B cell (primary cell): ENCODE measurements at regions not wholly inside any gene's neighbourhood (a gene's known extent, or its start where the extent isn't known, plus 50 kb on each side); places are given as distances from the start of the nearest gene placed in this dataset.

Experiments
- ATAC-seq: fragments of 200-7000 bp; cut with Tn5 transposase; one replicate; pipeline ENCODE4 v1.10.0; 2021; ENCODE audit warnings: low read depth, mild to moderate bottlenecking, moderate number of reproducible peaks, moderate library complexity
- CTCF ChIA-PET: fragments of 350-600 bp; sonication (Branson Sonifier 250); formaldehyde crosslinking; loops from one replicate; lab custom pipeline; 2021; ENCODE audit warnings: antibody characterized with exemption, inconsistent platforms; lab: Charles Lee
- POLR2A ChIA-PET: fragments of 350-600 bp; sonication (Branson Sonifier 250); formaldehyde crosslinking; loops from one replicate; lab custom pipeline; 2021; ENCODE audit warnings: antibody characterized with exemption; lab: Charles Lee
- DNase-seq: peaks from one replicate; pipeline ENCODE4 v3.0.0; 2013
- H2AFZ ChIP-seq: 2 replicates; pipeline ENCODE4 v1.6.1; 2012; ENCODE audit warnings: mild to moderate bottlenecking, low read depth, low read length; ENCODE audit not compliant: insufficient read depth, poor library complexity, severe bottlenecking
- H3K27ac ChIP-seq, 2 donors: 1 replicate in 1 of 2; 2 replicates in 1 of 2; pipeline ENCODE4 v1.5.1; 2012 to 2013; ENCODE audit warnings: low read length in 2 of 2, mild to moderate bottlenecking in 2 of 2, moderate library complexity in 1 of 2
- H3K27me3 ChIP-seq, 4 experiments: fragments of 200-600 bp in 1 of 4; sonication (generic) in 1 of 4; replicated peaks in 1 of 4; 1 replicate in 2 of 4; 2 replicates in 2 of 4; pipeline versions ENCODE4 v1.6.1 to v1.7.0; 2013 to 2016; ENCODE audit warnings: low read length in 3 of 4, mild to moderate bottlenecking in 2 of 4, mixed read lengths in 1 of 4, moderate library complexity in 1 of 4; ENCODE audit not compliant: insufficient read depth in 4 of 4, control insufficient read depth in 3 of 4; ENCODE audit errors: control extremely low read depth in 1 of 4
- H3K36me3 ChIP-seq, 2 experiments: replicated peaks in 1 of 2; 1 replicate in 1 of 2; 2 replicates in 1 of 2; pipeline versions ENCODE4 v1.6.1 to v1.7.1; 2013; ENCODE audit warnings: low read length in 1 of 2; ENCODE audit not compliant: insufficient read depth in 2 of 2, control insufficient read depth in 1 of 2; ENCODE audit errors: control extremely low read depth in 1 of 2, extremely low read depth in 1 of 2
- H3K4me1 ChIP-seq, 2 donors: fragments of 200-600 bp in 1 of 2; sonication (generic) in 1 of 2; 1 replicate in 1 of 2; 2 replicates in 1 of 2; pipeline versions ENCODE4 v1.5.1 to v1.6.1; 2013 to 2017; ENCODE audit warnings: low read length in 2 of 2; ENCODE audit not compliant: control insufficient read depth in 2 of 2, insufficient read depth in 2 of 2
- H3K4me2 ChIP-seq: replicated peaks from 2 replicates; pipeline ENCODE3; 2012; ENCODE audit warnings: mild to moderate bottlenecking, low read depth, low read length; ENCODE audit not compliant: poor library complexity, severe bottlenecking
- H3K4me3 ChIP-seq, 5 experiments: fragments of 200-600 bp in 1 of 5; sonication (generic) in 1 of 5; 1 replicate in 3 of 5; 2 replicates in 2 of 5; pipeline versions ENCODE4 v1.5.1 to v1.7.0; 2011 to 2016; ENCODE audit warnings: low read length in 4 of 5, mild to moderate bottlenecking in 4 of 5, low read depth in 2 of 5, control low read depth in 1 of 5, moderate library complexity in 1 of 5; ENCODE audit not compliant: insufficient read depth in 1 of 5; ENCODE audit errors: control extremely low read depth in 1 of 5, extremely low read depth in 1 of 5
- H3K79me2 ChIP-seq: fragments of 200-600 bp; sonication (generic); one replicate; pipeline ENCODE4 v1.6.0; 2016; ENCODE audit warnings: low read length; ENCODE audit not compliant: control insufficient read depth, insufficient read depth
- H3K9ac ChIP-seq: fragments of 200-600 bp; sonication (generic); 2 replicates; pipeline ENCODE4 v1.6.1; 2017; ENCODE audit warnings: mild to moderate bottlenecking, low read length, moderate library complexity
- H3K9me3 ChIP-seq, 3 donors: one replicate each; pipeline versions ENCODE4 v1.6.1 to v1.7.1; 2013; ENCODE audit warnings: low read length in 2 of 3; ENCODE audit not compliant: control insufficient read depth in 2 of 3, insufficient read depth in 1 of 3; ENCODE audit errors: control extremely low read depth in 1 of 3
- H4K20me1 ChIP-seq: 2 replicates; pipeline ENCODE4 v1.6.0; 2012; ENCODE audit warnings: mild to moderate bottlenecking, low read length; ENCODE audit not compliant: insufficient read depth, control insufficient read depth, poor library complexity, severe bottlenecking
- H3K27ac Mint-ChIP-seq: one replicate; pipeline ENCODE4 v1.8.0; 2021; ENCODE audit warnings: mixed read lengths
- H3K27me3 Mint-ChIP-seq: one replicate; pipeline ENCODE4 v1.8.0; 2021; ENCODE audit warnings: mixed read lengths
- H3K4me1 Mint-ChIP-seq: one replicate; pipeline ENCODE4 v1.8.0; 2021; ENCODE audit warnings: mixed read lengths
- H3K4me3 Mint-ChIP-seq: one replicate; pipeline ENCODE4 v1.8.0; 2021; ENCODE audit warnings: mixed read lengths
- H3K9me3 Mint-ChIP-seq: one replicate; pipeline ENCODE4 v1.8.0; 2022; ENCODE audit warnings: mixed read lengths; ENCODE audit not compliant: insufficient read depth
- EZH2 ChIP-seq: IDR thresholded peaks from 2 replicates; pipeline ENCODE4 v1.6.1; 2012; ENCODE audit warnings: borderline replicate concordance, low read depth, mild to moderate bottlenecking, moderate library complexity, low read length; ENCODE audit not compliant: insufficient read depth, poor library complexity, severe bottlenecking
- WGBS: methylation state at CpG from one replicate; pipeline ENCODE4 v1.1.5; 2013; ENCODE audit warnings: missing lambda C conversion rate; ENCODE audit not compliant: insufficient coverage; 5-methylcytosine and 5-hydroxymethylcytosine counted together
- intact Hi-C: fragments of 100-400 bp; cut with micrococcal nuclease; formaldehyde crosslinking; loops from one replicate; pipeline ENCODE4 v1.10.0; 2022
- TF ChIP-seq, protein P1 (sequence below): fragments of 200-600 bp; IDR thresholded peaks from one replicate; pipeline ENCODE4 v1.8.0; 2022; ENCODE audit warnings: antibody characterized with exemption, mild to moderate bottlenecking

DNA sequence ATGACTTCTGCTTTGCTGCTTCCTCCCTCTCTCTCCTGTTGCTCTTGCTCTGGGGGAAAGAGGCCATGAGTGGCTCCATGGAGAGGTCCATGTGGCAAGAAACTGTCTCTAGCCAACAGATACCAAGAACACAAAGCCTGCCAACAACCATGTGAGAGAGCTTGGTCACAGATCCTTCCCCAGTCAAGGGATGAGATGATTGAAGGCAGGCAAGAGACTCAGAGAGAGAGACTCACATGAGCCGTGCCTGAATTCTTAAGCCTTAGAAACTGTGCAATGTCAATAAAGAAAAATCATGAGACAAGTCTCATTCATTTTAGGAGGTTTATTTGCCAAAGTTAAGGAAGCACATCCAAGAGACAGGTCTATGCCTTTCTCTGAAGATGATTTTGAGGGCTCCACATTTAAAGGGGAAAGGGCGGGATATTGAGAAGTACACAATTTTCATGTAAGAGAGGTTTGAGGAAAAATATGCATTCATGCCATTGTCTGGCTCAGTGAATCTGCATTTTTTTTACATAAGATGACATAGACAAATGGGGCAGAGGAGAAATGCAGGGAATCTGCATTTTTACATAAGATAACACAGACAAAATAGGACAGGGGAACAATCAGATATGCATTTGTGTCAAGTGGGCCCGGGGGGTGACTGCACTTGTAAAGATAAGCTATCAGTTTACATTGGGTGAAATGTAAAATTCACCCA, 59.5 kb upstream of the SUCLG2 start:
- Histone ChIP-seq H3K4me2 (no peak overlapping the region), H3K36me3 (no peaks in the 10 kb centered on the region), H3K9me3 (peaks cover 0 to 2% (median 2%) of the 10 kb centered on the region in 3 donors), H3K4me3 (no peak overlapping the region), H2AFZ (no peak overlapping the region), H3K4me1 (no peaks in the 10 kb centered on the region), H3K27ac (no peak overlapping the region), H3K79me2 (no peaks in the 10 kb centered on the region), H3K9ac (no peak overlapping the region), H3K27me3 (no peaks in the 10 kb centered on the region), H4K20me1 (no peaks in the 10 kb centered on the region)
- intact Hi-C loops = no loop called here
- TF ChIP-seq EZH2 = no peak
- TF ChIP-seq, protein P1, sequence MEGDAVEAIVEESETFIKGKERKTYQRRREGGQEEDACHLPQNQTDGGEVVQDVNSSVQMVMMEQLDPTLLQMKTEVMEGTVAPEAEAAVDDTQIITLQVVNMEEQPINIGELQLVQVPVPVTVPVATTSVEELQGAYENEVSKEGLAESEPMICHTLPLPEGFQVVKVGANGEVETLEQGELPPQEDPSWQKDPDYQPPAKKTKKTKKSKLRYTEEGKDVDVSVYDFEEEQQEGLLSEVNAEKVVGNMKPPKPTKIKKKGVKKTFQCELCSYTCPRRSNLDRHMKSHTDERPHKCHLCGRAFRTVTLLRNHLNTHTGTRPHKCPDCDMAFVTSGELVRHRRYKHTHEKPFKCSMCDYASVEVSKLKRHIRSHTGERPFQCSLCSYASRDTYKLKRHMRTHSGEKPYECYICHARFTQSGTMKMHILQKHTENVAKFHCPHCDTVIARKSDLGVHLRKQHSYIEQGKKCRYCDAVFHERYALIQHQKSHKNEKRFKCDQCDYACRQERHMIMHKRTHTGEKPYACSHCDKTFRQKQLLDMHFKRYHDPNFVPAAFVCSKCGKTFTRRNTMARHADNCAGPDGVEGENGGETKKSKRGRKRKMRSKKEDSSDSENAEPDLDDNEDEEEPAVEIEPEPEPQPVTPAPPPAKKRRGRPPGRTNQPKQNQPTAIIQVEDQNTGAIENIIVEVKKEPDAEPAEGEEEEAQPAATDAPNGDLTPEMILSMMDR = no peak
- DNase-seq = no peak
- H3K27ac Mint-ChIP-seq = no peak overlapping the region
- H3K4me3 Mint-ChIP-seq = no peak overlapping the region
- no peaks in the 10 kb centered on the region for H3K4me1 Mint-ChIP-seq
- POLR2A ChIA-PET = no interaction called here
- WGBS = 100% methylated on average over 1 of the region's 3 CpGs
- H3K27me3 Mint-ChIP-seq = peaks cover 5% of the 10 kb centered on the region
- H3K9me3 Mint-ChIP-seq = peaks cover 4% of the 10 kb centered on the region
- CTCF ChIA-PET = no interaction called here
- ATAC-seq = no peak

DNA sequence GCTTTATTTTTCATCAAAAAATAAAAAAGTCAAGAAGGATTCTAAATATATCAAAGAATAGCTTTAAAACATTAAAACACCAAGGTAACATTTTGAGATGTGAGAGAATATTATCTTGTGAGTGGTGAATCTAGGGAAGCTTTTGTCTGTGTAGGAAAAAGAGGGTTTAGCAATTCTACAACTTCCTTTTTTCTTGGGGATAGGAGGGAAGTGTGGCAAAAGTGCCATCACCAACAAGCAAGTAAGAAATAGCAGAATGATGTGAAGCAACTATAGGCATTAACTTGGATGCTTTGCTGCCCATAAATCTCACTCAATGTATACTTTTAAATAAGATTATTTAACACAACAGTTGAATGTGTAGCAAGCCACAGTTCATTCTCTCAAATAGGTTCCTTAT, 57.8 kb upstream of the SUCLG2 start:
- no peak overlapping the region for H3K9ac ChIP-seq
- Mint-ChIP-seq H3K4me3 (no peak overlapping the region), H3K4me1 (no peaks in the 10 kb centered on the region), H3K27me3 (peaks cover 5% of the 10 kb centered on the region), H3K9me3 (peaks cover 4% of the 10 kb centered on the region), H3K27ac (no peak overlapping the region)
- intact Hi-C loops = no loop called here
- H3K27ac ChIP-seq = no peak overlapping the region
- H3K4me3 ChIP-seq = no peak overlapping the region
- POLR2A ChIA-PET = no interaction called here
- H3K9me3 ChIP-seq = peaks cover 0 to 2% (median 1%) of the 10 kb centered on the region in 3 donors
- TF ChIP-seq EZH2 = no peak
- TF ChIP-seq, protein P1 = no peak
- no peaks in the 10 kb centered on the region for H3K4me1 ChIP-seq
- no peaks in the 10 kb centered on the region for H3K36me3 ChIP-seq
- no peaks in the 10 kb centered on the region for H4K20me1 ChIP-seq
- no peaks in the 10 kb centered on the region for H3K79me2 ChIP-seq
- no peak overlapping the region for H3K4me2 ChIP-seq
- no peak overlapping the region for H2AFZ ChIP-seq
- DNase-seq (no peak), ATAC-seq (no peak)
- H3K27me3 ChIP-seq = no peaks in the 10 kb centered on the region
- CTCF ChIA-PET = no interaction called here
